C4-2B (cell line): ENCODE measurements at regions not wholly inside any gene's neighbourhood (a gene's known extent, or its start where the extent isn't known, plus 50 kb on each side); places are given as distances from the start of the nearest gene placed in this dataset.
A peak's percentile ranks its signal among the peaks of the same experiment; 100 is the strongest.

Experiments
- H3K27ac ChIP-seq: fragments of 450-650 bp; 2 replicates; pipeline ENCODE4 v1.5.1; 2017
- ZFX ChIP-seq: fragments of 450-650 bp; IDR thresholded peaks from 2 replicates; pipeline ENCODE4 v1.6.1; 2017
- TF ChIP-seq, protein P1 (sequence below): fragments of 450-650 bp; conservative IDR thresholded peaks from 2 replicates; pipeline ENCODE4 v1.5.1; 2017; ENCODE audit warnings: mild to moderate bottlenecking

- no peak for TF ChIP-seq ZFX
- TF ChIP-seq, protein P1, sequence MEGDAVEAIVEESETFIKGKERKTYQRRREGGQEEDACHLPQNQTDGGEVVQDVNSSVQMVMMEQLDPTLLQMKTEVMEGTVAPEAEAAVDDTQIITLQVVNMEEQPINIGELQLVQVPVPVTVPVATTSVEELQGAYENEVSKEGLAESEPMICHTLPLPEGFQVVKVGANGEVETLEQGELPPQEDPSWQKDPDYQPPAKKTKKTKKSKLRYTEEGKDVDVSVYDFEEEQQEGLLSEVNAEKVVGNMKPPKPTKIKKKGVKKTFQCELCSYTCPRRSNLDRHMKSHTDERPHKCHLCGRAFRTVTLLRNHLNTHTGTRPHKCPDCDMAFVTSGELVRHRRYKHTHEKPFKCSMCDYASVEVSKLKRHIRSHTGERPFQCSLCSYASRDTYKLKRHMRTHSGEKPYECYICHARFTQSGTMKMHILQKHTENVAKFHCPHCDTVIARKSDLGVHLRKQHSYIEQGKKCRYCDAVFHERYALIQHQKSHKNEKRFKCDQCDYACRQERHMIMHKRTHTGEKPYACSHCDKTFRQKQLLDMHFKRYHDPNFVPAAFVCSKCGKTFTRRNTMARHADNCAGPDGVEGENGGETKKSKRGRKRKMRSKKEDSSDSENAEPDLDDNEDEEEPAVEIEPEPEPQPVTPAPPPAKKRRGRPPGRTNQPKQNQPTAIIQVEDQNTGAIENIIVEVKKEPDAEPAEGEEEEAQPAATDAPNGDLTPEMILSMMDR = no peak
- H3K27ac ChIP-seq = no peak overlapping the region
These were observed 1950.9 kb downstream of the C4orf33 start for GRCh38 chr4:131046821-131047220.

GRCh38 chr4:131052646-131053045 is 1956.7 kb downstream of the C4orf33 start:
- TF ChIP-seq, protein P1 = no peak
- TF ChIP-seq ZFX = no peak
- no peak overlapping the region for H3K27ac ChIP-seq

- no peak for TF ChIP-seq ZFX
- TF ChIP-seq, protein P1 = peak; percentile 38
- H3K27ac ChIP-seq = no peak overlapping the region
These were observed 1958.6 kb downstream of the C4orf33 start for GRCh38 chr4:131054489-131055019.

DNA sequence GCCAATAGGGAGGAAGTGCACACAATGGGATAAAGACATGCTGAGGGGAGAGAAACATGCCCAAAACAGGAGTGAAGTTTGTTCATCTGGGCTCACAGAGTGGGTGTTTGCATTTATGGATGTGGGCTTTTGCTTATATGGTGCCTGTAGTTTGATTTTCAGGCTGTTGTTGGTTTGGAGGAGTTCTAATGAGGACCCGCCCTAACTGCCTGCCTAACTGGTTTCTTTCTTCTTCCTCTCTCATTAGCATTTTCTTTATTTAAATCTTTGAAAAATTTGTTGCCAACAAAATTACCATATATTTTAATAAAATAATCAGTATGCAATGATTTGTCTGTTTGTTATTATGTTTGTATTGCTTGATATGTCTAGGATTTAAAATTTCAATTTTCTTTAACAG is 1965.8 kb downstream of the C4orf33 start:
- TF ChIP-seq, protein P1 = no peak
- TF ChIP-seq ZFX = no peak

DNA sequence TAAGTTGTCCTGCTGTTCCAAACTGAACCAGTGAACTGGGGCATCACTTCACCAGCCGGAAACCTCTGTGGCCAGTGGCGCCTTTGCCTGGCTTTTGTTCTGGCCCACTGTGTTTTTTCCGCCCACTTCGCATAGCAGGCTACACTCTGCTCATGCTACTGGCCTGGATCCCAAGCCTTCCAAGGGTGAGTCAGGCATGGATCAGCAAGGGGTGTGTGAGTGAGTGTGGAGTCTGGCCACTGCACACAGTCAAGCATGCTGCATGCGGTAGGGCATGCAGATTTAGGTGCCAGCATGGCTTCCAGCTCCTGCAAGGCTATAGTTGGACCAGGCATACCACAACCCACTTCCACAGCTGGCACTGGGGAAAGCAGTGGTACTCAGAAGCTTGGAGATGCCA is 1967.9 kb downstream of the C4orf33 start:
- TF ChIP-seq, protein P1 = no peak
- TF ChIP-seq ZFX = no peak
- H3K27ac ChIP-seq = no peak overlapping the region

More for the DNA sequence above, 1965.8 kb downstream of the C4orf33 start:
- no peak overlapping the region for H3K27ac ChIP-seq

DNA sequence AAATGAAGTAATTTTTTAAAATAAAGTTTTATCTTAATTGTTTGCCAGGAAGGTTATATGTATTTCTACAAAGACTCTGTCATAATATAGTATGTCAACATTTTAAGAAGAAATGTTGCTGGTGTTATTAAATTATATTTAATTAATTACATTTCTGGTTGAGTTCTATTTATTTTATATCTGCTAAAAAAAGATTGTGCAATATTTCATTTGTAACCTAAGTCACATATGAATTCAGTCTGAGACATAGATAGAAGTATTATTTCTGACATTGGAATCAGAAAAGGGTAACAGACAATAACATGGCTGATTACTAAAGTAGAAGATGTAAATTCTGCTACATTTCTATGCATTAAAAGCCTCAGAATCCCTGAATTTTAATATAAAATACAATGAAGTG is 1985.1 kb downstream of the C4orf33 start:
- H3K27ac ChIP-seq = no peak overlapping the region
- TF ChIP-seq, protein P1 = no peak
- no peak for TF ChIP-seq ZFX

- H3K27ac ChIP-seq = no peak overlapping the region
- no peak for TF ChIP-seq ZFX
- TF ChIP-seq, protein P1 = no peak
These were observed 1989.0 kb downstream of the C4orf33 start for GRCh38 chr4:131084997-131085396.
